GM12878 (cell line): ENCODE measurements at regions not wholly inside any gene's neighbourhood (a gene's known extent, or its start where the extent isn't known, plus 50 kb on each side); places are given as distances from the start of the nearest gene placed in this dataset.

Experiments used
- ATAC-seq: fragments of 200-7000 bp; cut with Tn5 transposase; 3 replicates; pipeline ENCODE4 v1.9.1; 2020; ENCODE audit warnings: mild to moderate bottlenecking, moderate library complexity
- BruUV-seq: library from RNA; stranded (reverse); fragments of 400-500 nt; replicated peaks from 2 replicates; lab custom pipeline; 2021; lab: Mats Ljungman, UMichigan
- CTCF ChIA-PET: fragments of 300-600 bp; sonication (Branson Sonifier 250); formaldehyde crosslinking; extraction: SDS; loops from one replicate; lab custom pipeline; 2021; ENCODE audit warnings: inconsistent platforms; lab: Yijun Ruan, JAX
- POLR2A ChIA-PET: fragments of 350-600 bp; formaldehyde crosslinking; extraction: SDS; loops from one replicate; lab custom pipeline; 2021; ENCODE audit warnings: inconsistent platforms; lab: Charles Lee
- RAD21 ChIA-PET: fragments of 300-600 bp; sonication (Branson Sonifier 250); formaldehyde crosslinking; loops from one replicate; lab custom pipeline; 2023; ENCODE audit warnings: antibody characterized with exemption; ENCODE audit not compliant: unreplicated experiment; lab: Charles Lee
- SMC1A ChIA-PET: fragments of 300-600 bp; sonication (Branson Sonifier 250); formaldehyde crosslinking; loops from one replicate; lab custom pipeline; 2023; ENCODE audit not compliant: unreplicated experiment, uncharacterized antibody; lab: Charles Lee
- DNase-seq: peaks from one replicate; pipeline ENCODE4 v3.0.0-alpha.2; 2011; ENCODE audit warnings: low read depth, low spot score
- FAIRE-seq: peaks from 3 replicates; lab custom pipeline; 2011; peaks lifted over from hg19 to GRCh38; lab: Jason Lieb, UNC
- H2AFZ ChIP-seq: 2 replicates; pipeline ENCODE4 v1.6.0; 2011; ENCODE audit warnings: low read depth, low read length, control low read depth; ENCODE audit not compliant: control insufficient read depth
- H3K27ac ChIP-seq: 2 replicates; pipeline ENCODE4 v1.5.1; 2011; ENCODE audit warnings: control low read depth; ENCODE audit not compliant: control insufficient read depth, insufficient read depth
- H3K27me3 ChIP-seq, 2 experiments: replicated peaks in 1 of 2; 2 replicates each; pipeline versions ENCODE4 v1.6.0 to v1.6.1; 2011; ENCODE audit warnings: low read length in 1 of 2; ENCODE audit not compliant: control insufficient read depth in 2 of 2, insufficient read depth in 2 of 2
- H3K36me3 ChIP-seq, 2 experiments: 2 replicates each; pipeline ENCODE4 v1.5.1; 2011; ENCODE audit warnings: low read length in 1 of 2; ENCODE audit not compliant: control insufficient read depth in 2 of 2, insufficient read depth in 2 of 2
- H3K4me1 ChIP-seq: 2 replicates; pipeline ENCODE4 v1.6.1; 2011; ENCODE audit warnings: mild to moderate bottlenecking, low read length, moderate library complexity, mixed read lengths; ENCODE audit not compliant: control insufficient read depth, insufficient read depth
- H3K4me2 ChIP-seq: 2 replicates; pipeline ENCODE4 v1.6.0; 2011; ENCODE audit warnings: control low read depth; ENCODE audit not compliant: control insufficient read depth, insufficient read depth
- H3K4me3 ChIP-seq: fragments of 200-600 bp; sonication (generic); 2 replicates; pipeline ENCODE4 v1.5.1; 2016
- H3K79me2 ChIP-seq: 2 replicates; pipeline ENCODE4 v1.6.0; 2011; ENCODE audit warnings: low read length; ENCODE audit not compliant: control insufficient read depth, insufficient read depth
- H3K9ac ChIP-seq: 2 replicates; pipeline ENCODE4 v1.8.0; 2011; ENCODE audit warnings: low read length, control low read depth, mixed read lengths; ENCODE audit not compliant: control insufficient read depth, insufficient read depth
- H3K9me3 ChIP-seq: replicated peaks from 3 replicates; pipeline ENCODE4 v1.5.1; 2011; ENCODE audit warnings: mild to moderate bottlenecking, low read length; ENCODE audit not compliant: control insufficient read depth, insufficient read depth
- H4K20me1 ChIP-seq: 2 replicates; pipeline ENCODE4 v1.6.0; 2011; ENCODE audit not compliant: control insufficient read depth, insufficient read depth
- ASH2L ChIP-seq: fragments of 300-600, 200-600 bp; sonication (generic); IDR thresholded peaks from 2 replicates; pipeline ENCODE4 v1.6.1; 2017; ENCODE audit warnings: low read depth, mild to moderate bottlenecking, borderline replicate concordance
- ATF7 ChIP-seq: fragments of 450-650 bp; IDR thresholded peaks from 2 replicates; pipeline ENCODE4 v1.6.1; 2016; ENCODE audit warnings: low read depth, mild to moderate bottlenecking
- CTCF ChIP-seq, 3 experiments: IDR thresholded peaks in 2 of 3; conservative IDR thresholded peaks in 1 of 3; 2 replicates each; pipeline ENCODE4 v1.5.1; 2011; ENCODE audit warnings: low read depth in 3 of 3, low read length in 3 of 3, mild to moderate bottlenecking in 3 of 3, control low read depth in 2 of 3, moderate library complexity in 2 of 3, inconsistent platforms in 1 of 3, mixed read lengths in 1 of 3; ENCODE audit not compliant: control insufficient read depth in 2 of 3, insufficient read depth in 1 of 3; ENCODE audit errors: extremely low read depth in 1 of 3
- ETV6 ChIP-seq, 2 experiments: fragments of 450-650 bp in 1 of 2; IDR thresholded peaks in 1 of 2; conservative IDR thresholded peaks in 1 of 2; 2 replicates each; pipeline ENCODE4 v1.6.1; 2014; ENCODE audit warnings: antibody characterized with exemption in 1 of 2, borderline replicate concordance in 1 of 2, low read depth in 1 of 2, mild to moderate bottlenecking in 1 of 2, moderate library complexity in 1 of 2
- EZH2 ChIP-seq: IDR thresholded peaks from 2 replicates; pipeline ENCODE4 v1.6.1; 2012; ENCODE audit warnings: low read depth, mild to moderate bottlenecking, control low read depth, inconsistent platforms, low read length, borderline replicate concordance; ENCODE audit not compliant: control insufficient read depth
- JUND ChIP-seq: IDR thresholded peaks from 2 replicates; pipeline ENCODE4 v1.6.1; 2012; ENCODE audit warnings: low read depth, mild to moderate bottlenecking, low read length, improper control_type of control experiment, moderate library complexity
- KLF5 ChIP-seq: fragments of 450-650 bp; IDR thresholded peaks from 2 replicates; pipeline ENCODE4 v1.6.1; 2014; ENCODE audit warnings: mild to moderate bottlenecking; ENCODE audit not compliant: partially characterized antibody
- NBN ChIP-seq: fragments of 450-650 bp; IDR thresholded peaks from 2 replicates; pipeline ENCODE4 v1.6.1; 2016
- RBBP5 ChIP-seq: fragments of 200-600 bp; sonication (generic); conservative IDR thresholded peaks from 2 replicates; pipeline ENCODE4 v1.6.1; 2016
- RELB ChIP-seq: fragments of 450-650 bp; IDR thresholded peaks from 2 replicates; pipeline ENCODE4 v1.6.1; 2017; ENCODE audit warnings: low read depth, mild to moderate bottlenecking, moderate library complexity
- SMAD5 ChIP-seq: IDR thresholded peaks from 2 replicates; pipeline ENCODE4 v1.6.1; 2016; ENCODE audit warnings: antibody characterized with exemption, low read depth
- SP1 ChIP-seq: IDR thresholded peaks from one replicate; pipeline ENCODE4 v1.6.1; 2011; ENCODE audit warnings: low read depth, low read length
- SUZ12 ChIP-seq: fragments of 200-600 bp; sonication (generic); IDR thresholded peaks from one replicate; pipeline ENCODE4 v1.6.1; 2018; ENCODE audit warnings: antibody characterized with exemption, mild to moderate bottlenecking; ENCODE audit not compliant: unreplicated experiment
- YBX1 ChIP-seq: fragments of 450-650 bp; IDR thresholded peaks from 2 replicates; pipeline ENCODE4 v1.6.1; 2016; ENCODE audit warnings: antibody characterized with exemption
- ZNF207 ChIP-seq: fragments of 450-650 bp; IDR thresholded peaks from 2 replicates; pipeline ENCODE4 v1.6.1; 2014; ENCODE audit warnings: antibody characterized with exemption, mild to moderate bottlenecking, borderline replicate concordance
- ZNF274 ChIP-seq: IDR thresholded peaks from one replicate; pipeline ENCODE4 v1.8.0; 2011; ENCODE audit not compliant: insufficient read length, insufficient read depth
- ZSCAN29 ChIP-seq: fragments of 450-650 bp; IDR thresholded peaks from 2 replicates; pipeline ENCODE4 v1.6.1; 2017; ENCODE audit warnings: mild to moderate bottlenecking, moderate library complexity
- ZZZ3 ChIP-seq: IDR thresholded peaks from 2 replicates; pipeline ENCODE4 v1.6.1; 2011; ENCODE audit warnings: low read depth; ENCODE audit not compliant: control insufficient read depth, insufficient read length
- WGBS: methylation state at CpG from one replicate; pipeline ENCODE4 v1.1.6; 2016; ENCODE audit warnings: low lambda C conversion rate; ENCODE audit not compliant: insufficient replicate concordance, insufficient coverage; ENCODE audit errors: missing lambda C conversion rate; 5-methylcytosine and 5-hydroxymethylcytosine counted together
- in situ Hi-C: fragments of 300-500 bp; cut with MboI; formaldehyde crosslinking; loops from 9 replicates; pipeline ENCODE4 v1.14.3; 2018; ENCODE audit warnings: mixed read lengths
- intact Hi-C: fragments of 100-400 bp; cut with micrococcal nuclease; formaldehyde crosslinking; loops from one replicate; pipeline ENCODE4 v1.14.2; 2022; ENCODE audit not compliant: unreplicated experiment

GRCh38 chr14:82451675-82452074, 918.0 kb upstream of the SEL1L start (continued):
- TF ChIP-seq CTCF (IDR thresholded peaks at IDR 0.05 in 2 of 3, conservative IDR thresholded peaks at IDR 0.05 in 1 of 3; ENCODE audit: control insufficient read depth in 2 of 3, extremely low read depth in 1 of 3, insufficient read depth in 1 of 3, low read depth in 3 of 3, low read length in 3 of 3) (no peak), RBBP5 (no peak), SMAD5 (no peak), JUND (no peak), NBN (no peak), ZSCAN29 (no peak), EZH2 (no peak), KLF5 (no peak)

GRCh38 chr14:82482345-82482744, 948.7 kb upstream of the SEL1L start:
- SMC1A ChIA-PET: no interaction called here
- no peak overlapping the region for H3K4me3 ChIP-seq
- POLR2A ChIA-PET: no interaction called here
- H3K4me1 ChIP-seq: no peaks in the 10 kb centered on the region
- no peaks in the 10 kb centered on the region for H3K36me3 ChIP-seq
- in situ Hi-C loops: no loop called here
- H3K9me3 ChIP-seq: no peaks in the 10 kb centered on the region
- ATAC-seq: no peak
- no peak for DNase-seq
- no TSS peak for BruUV-seq
- no peaks in the 10 kb centered on the region for H3K27me3 ChIP-seq
- no peak overlapping the region for H3K9ac ChIP-seq
- TF ChIP-seq RELB (no peak), ATF7 (no peak), CTCF (IDR thresholded peaks at IDR 0.05 in 2 of 3, conservative IDR thresholded peaks at IDR 0.05 in 1 of 3; ENCODE audit: control insufficient read depth in 2 of 3, extremely low read depth in 1 of 3, insufficient read depth in 1 of 3, low read depth in 3 of 3, low read length in 3 of 3) (no peak), SP1 (no peak), ETV6 (conservative IDR thresholded peaks at IDR 0.05 in 1 of 2, IDR thresholded peaks at IDR 0.05 in 1 of 2; ENCODE audit: borderline replicate concordance in 1 of 2, low read depth in 1 of 2) (no peak), ASH2L (no peak), ZNF207 (no peak), ZZZ3 (no peak), ZNF274 (no peak), SUZ12 (no peak), YBX1 (no peak)
- no peak for FAIRE-seq
- no peak overlapping the region for H2AFZ ChIP-seq
- H3K79me2 ChIP-seq: no peaks in the 10 kb centered on the region
- RAD21 ChIA-PET: no interaction called here
- H4K20me1 ChIP-seq: no peaks in the 10 kb centered on the region
- intact Hi-C loops: no loop called here
- no peak overlapping the region for H3K4me2 ChIP-seq
- no peak overlapping the region for H3K27ac ChIP-seq
- WGBS: 48% methylated on average over 6 of the region's 6 CpGs
- CTCF ChIA-PET: no interaction called here
